Neural cell (in vitro differentiated cells): ENCODE measurements at regions not wholly inside any gene's neighbourhood (a gene's known extent, or its start where the extent isn't known, plus 50 kb on each side); places are given as distances from the start of the nearest gene placed in this dataset.

Source experiments
- H2AFZ ChIP-seq: fragments of 200-600, 300-800 bp; sonication (generic), shearing (Covaris generic); 2 replicates; pipeline ENCODE4 v1.6.0; 2014; ENCODE audit warnings: low read depth, mild to moderate bottlenecking, antibody characterized with exemption, low read length, moderate library complexity
- H3F3A ChIP-seq: fragments of 200-600 bp; shearing (Covaris generic); 2 replicates; pipeline ENCODE4 v1.6.1; 2016; ENCODE audit warnings: mild to moderate bottlenecking, moderate library complexity, mixed read lengths, antibody characterized with exemption, low read length; ENCODE audit not compliant: insufficient read depth, poor library complexity, severe bottlenecking
- H3K27ac ChIP-seq: fragments of 200-600, 300-800 bp; sonication (generic), shearing (Covaris generic); 2 replicates; pipeline ENCODE4 v1.5.1; 2014; ENCODE audit warnings: mild to moderate bottlenecking, low read length, moderate library complexity
- H3K27me3 ChIP-seq: fragments of 300-800, 200-600 bp; sonication (generic), shearing (Covaris generic); 2 replicates; pipeline ENCODE4 v1.6.0; 2014; ENCODE audit warnings: mild to moderate bottlenecking, low read depth, low read length, moderate library complexity; ENCODE audit not compliant: insufficient read depth
- H3K36me3 ChIP-seq: fragments of 300-800, 200-600 bp; sonication (generic), shearing (Covaris generic); 2 replicates; pipeline ENCODE4 v1.5.1; 2014; ENCODE audit warnings: mild to moderate bottlenecking, antibody characterized with exemption, low read length, moderate library complexity; ENCODE audit not compliant: insufficient read depth
- H3K4me2 ChIP-seq: fragments of 300-800, 200-600 bp; sonication (generic), shearing (Covaris generic); 2 replicates; pipeline ENCODE4 v1.6.0; 2014; ENCODE audit warnings: mild to moderate bottlenecking, low read length
- H3K4me3 ChIP-seq: fragments of 300-800, 200-600 bp; sonication (generic), shearing (Covaris generic); 2 replicates; pipeline ENCODE4 v1.5.1; 2014; ENCODE audit warnings: mild to moderate bottlenecking, low read length, moderate library complexity
- H3K79me2 ChIP-seq: fragments of 200-600 bp; shearing (Covaris generic); replicated peaks from 2 replicates; pipeline ENCODE4 v1.6.0; 2014; ENCODE audit warnings: mild to moderate bottlenecking, low read length, moderate library complexity; ENCODE audit not compliant: insufficient read depth
- H3K9ac ChIP-seq: fragments of 300-800, 200-600 bp; sonication (generic), shearing (Covaris generic); 2 replicates; pipeline ENCODE4 v1.6.1; 2016; ENCODE audit warnings: mild to moderate bottlenecking, low read length, mixed read lengths
- H3K9me2 ChIP-seq: fragments of 200-600 bp; shearing (Covaris generic); 2 replicates; pipeline ENCODE4 v1.6.1; 2016; ENCODE audit warnings: mild to moderate bottlenecking, low read length, mixed read lengths; ENCODE audit not compliant: insufficient read depth
- H3K9me3 ChIP-seq: fragments of 200-600, 300-800 bp; sonication (generic), shearing (Covaris generic); 2 replicates; pipeline ENCODE4 v1.6.1; 2016; ENCODE audit warnings: mild to moderate bottlenecking, mixed run types, low read length, moderate library complexity, mixed read lengths
- H4K20me1 ChIP-seq: fragments of 200-600 bp; shearing (Covaris generic); 2 replicates; pipeline ENCODE4 v1.6.1; 2016; ENCODE audit warnings: mild to moderate bottlenecking, mixed run types; ENCODE audit not compliant: insufficient read depth
- CTCF ChIP-seq: fragments of 450-650 bp; IDR thresholded peaks from 2 replicates; pipeline ENCODE4 v1.5.1; 2014; ENCODE audit warnings: antibody characterized with exemption, mild to moderate bottlenecking, moderate library complexity; ENCODE audit not compliant: poor library complexity, severe bottlenecking
- EP300 ChIP-seq: fragments of 450-650 bp; conservative IDR thresholded peaks from 2 replicates; pipeline ENCODE4 v1.6.1; 2014; ENCODE audit warnings: antibody characterized with exemption, mild to moderate bottlenecking, moderate library complexity; ENCODE audit not compliant: poor library complexity, severe bottlenecking
- EZH2 ChIP-seq: fragments of 200-600, 300-800 bp; shearing (Covaris generic), sonication (generic); IDR thresholded peaks from 2 replicates; pipeline ENCODE4 v1.6.1; 2014; ENCODE audit warnings: antibody characterized with exemption, low read length, borderline replicate concordance, mild to moderate bottlenecking; ENCODE audit not compliant: insufficient read depth, poor library complexity, severe bottlenecking
- MXI1 ChIP-seq: fragments of 450-650 bp; conservative IDR thresholded peaks from 2 replicates; pipeline ENCODE4 v1.6.1; 2014; ENCODE audit warnings: antibody characterized with exemption, mild to moderate bottlenecking; ENCODE audit not compliant: poor library complexity, severe bottlenecking
- POLR2AphosphoS5 ChIP-seq: IDR thresholded peaks from 2 replicates; pipeline ENCODE4 v1.6.1; 2012
- RAD21 ChIP-seq: fragments of 450-650 bp; conservative IDR thresholded peaks from 2 replicates; pipeline ENCODE4 v1.6.1; 2014; ENCODE audit warnings: antibody characterized with exemption, mild to moderate bottlenecking, moderate library complexity
- SMC3 ChIP-seq: fragments of 450-650 bp; conservative IDR thresholded peaks from 2 replicates; pipeline ENCODE4 v1.6.1; 2014; ENCODE audit warnings: antibody characterized with exemption, mild to moderate bottlenecking, moderate library complexity; ENCODE audit not compliant: poor library complexity
- TAF1 ChIP-seq: IDR thresholded peaks from 2 replicates; pipeline ENCODE4 v1.6.1; 2012; ENCODE audit warnings: low read depth
- TF ChIP-seq, protein P1 (sequence below): IDR thresholded peaks from 2 replicates; pipeline ENCODE4 v1.6.1; 2012; ENCODE audit warnings: borderline replicate concordance

GRCh38 chr13:91053318-91054065 is 294.0 kb upstream of the MIR17HG start:
- no peaks in the 10 kb centered on the region for H4K20me1 ChIP-seq
- no peak for TF ChIP-seq CTCF
- H2AFZ ChIP-seq = no peak overlapping the region
- no peaks in the 10 kb centered on the region for H3K27me3 ChIP-seq
- H3K9ac ChIP-seq = no peak overlapping the region
- no peaks in the 10 kb centered on the region for H3K9me3 ChIP-seq
- no peaks in the 10 kb centered on the region for H3F3A ChIP-seq
- no peak overlapping the region for H3K27ac ChIP-seq
- H3K9me2 ChIP-seq = no peaks in the 10 kb centered on the region
- H3K4me3 ChIP-seq = no peak overlapping the region
- no peak overlapping the region for H3K4me2 ChIP-seq
- H3K36me3 ChIP-seq = no peaks in the 10 kb centered on the region
- H3K79me2 ChIP-seq = no peaks in the 10 kb centered on the region

GRCh38 chr13:91054902-91055301 is 292.6 kb upstream of the MIR17HG start:
- no peak overlapping the region for H3K4me2 ChIP-seq
- no peaks in the 10 kb centered on the region for H3K36me3 ChIP-seq
- H3K27ac ChIP-seq = no peak overlapping the region
- H3F3A ChIP-seq = no peaks in the 10 kb centered on the region
- H3K9me2 ChIP-seq = no peaks in the 10 kb centered on the region
- no peak overlapping the region for H3K9ac ChIP-seq
- H4K20me1 ChIP-seq = no peaks in the 10 kb centered on the region
- no peak overlapping the region for H3K4me3 ChIP-seq
- TF ChIP-seq, protein P1, sequence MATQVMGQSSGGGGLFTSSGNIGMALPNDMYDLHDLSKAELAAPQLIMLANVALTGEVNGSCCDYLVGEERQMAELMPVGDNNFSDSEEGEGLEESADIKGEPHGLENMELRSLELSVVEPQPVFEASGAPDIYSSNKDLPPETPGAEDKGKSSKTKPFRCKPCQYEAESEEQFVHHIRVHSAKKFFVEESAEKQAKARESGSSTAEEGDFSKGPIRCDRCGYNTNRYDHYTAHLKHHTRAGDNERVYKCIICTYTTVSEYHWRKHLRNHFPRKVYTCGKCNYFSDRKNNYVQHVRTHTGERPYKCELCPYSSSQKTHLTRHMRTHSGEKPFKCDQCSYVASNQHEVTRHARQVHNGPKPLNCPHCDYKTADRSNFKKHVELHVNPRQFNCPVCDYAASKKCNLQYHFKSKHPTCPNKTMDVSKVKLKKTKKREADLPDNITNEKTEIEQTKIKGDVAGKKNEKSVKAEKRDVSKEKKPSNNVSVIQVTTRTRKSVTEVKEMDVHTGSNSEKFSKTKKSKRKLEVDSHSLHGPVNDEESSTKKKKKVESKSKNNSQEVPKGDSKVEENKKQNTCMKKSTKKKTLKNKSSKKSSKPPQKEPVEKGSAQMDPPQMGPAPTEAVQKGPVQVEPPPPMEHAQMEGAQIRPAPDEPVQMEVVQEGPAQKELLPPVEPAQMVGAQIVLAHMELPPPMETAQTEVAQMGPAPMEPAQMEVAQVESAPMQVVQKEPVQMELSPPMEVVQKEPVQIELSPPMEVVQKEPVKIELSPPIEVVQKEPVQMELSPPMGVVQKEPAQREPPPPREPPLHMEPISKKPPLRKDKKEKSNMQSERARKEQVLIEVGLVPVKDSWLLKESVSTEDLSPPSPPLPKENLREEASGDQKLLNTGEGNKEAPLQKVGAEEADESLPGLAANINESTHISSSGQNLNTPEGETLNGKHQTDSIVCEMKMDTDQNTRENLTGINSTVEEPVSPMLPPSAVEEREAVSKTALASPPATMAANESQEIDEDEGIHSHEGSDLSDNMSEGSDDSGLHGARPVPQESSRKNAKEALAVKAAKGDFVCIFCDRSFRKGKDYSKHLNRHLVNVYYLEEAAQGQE = no peak
- no peak for TF ChIP-seq EP300
- TF ChIP-seq CTCF = no peak
- TF ChIP-seq RAD21 = no peak
- no peak for TF ChIP-seq SMC3
- no peak for TF ChIP-seq EZH2
- no peak for TF ChIP-seq POLR2AphosphoS5
- TF ChIP-seq MXI1 = no peak
- TF ChIP-seq TAF1 = no peak
- no peaks in the 10 kb centered on the region for H3K79me2 ChIP-seq
- no peak overlapping the region for H2AFZ ChIP-seq
- no peaks in the 10 kb centered on the region for H3K9me3 ChIP-seq
- H3K27me3 ChIP-seq = no peaks in the 10 kb centered on the region
